Body of pancreas (tissue), 4 donors: ENCODE measurements at regions not wholly inside any gene's neighbourhood (a gene's known extent, or its start where the extent isn't known, plus 50 kb on each side); places are given as distances from the start of the nearest gene placed in this dataset.

Experiments used
- ATAC-seq: fragments of 150-250 bp; one replicate; pipeline ENCODE4 v1.9.1; 2016
- DNase-seq, 4 donors: peaks; one replicate each; pipeline ENCODE4 v3.0.0-alpha.2; 2019
- H3K27ac ChIP-seq, 4 donors: fragments of 200-600 bp; sonication (generic); 1 replicate in 3 of 4; 2 replicates in 1 of 4; pipeline versions ENCODE4 v1.5.1 to v1.6.1; 2016 to 2019; ENCODE audit warnings: mild to moderate bottlenecking in 1 of 4, mixed read lengths in 1 of 4, moderate library complexity in 1 of 4
- H3K27me3 ChIP-seq, 2 donors: fragments of 200-600 bp; sonication (generic); one replicate each; pipeline ENCODE4 v1.6.0; 2016; ENCODE audit warnings: mild to moderate bottlenecking in 1 of 2
- H3K36me3 ChIP-seq, 2 donors: fragments of 200-600 bp; sonication (generic); replicated peaks in 1 of 2; 2 replicates each; pipeline ENCODE4 v1.5.1; 2016; ENCODE audit warnings: low read depth in 2 of 2; ENCODE audit not compliant: insufficient read depth in 1 of 2
- H3K4me1 ChIP-seq: fragments of 200-600 bp; sonication (generic); one replicate; pipeline ENCODE4 v1.6.0; 2016
- H3K4me3 ChIP-seq, 2 donors: fragments of 200-600 bp; sonication (generic); 1 replicate in 1 of 2; 2 replicates in 1 of 2; pipeline ENCODE4 v1.5.1; 2016 to 2019
- H3K9me3 ChIP-seq, 3 donors: fragments of 200-600 bp; sonication (generic); 1 replicate in 2 of 3; 2 replicates in 1 of 3; pipeline ENCODE4 v1.5.1; 2016
- CTCF ChIP-seq, 7 experiments: fragments of 450-650 bp in 4 of 7; fragments of 200-600 bp in 3 of 7; sonication (generic) in 3 of 7; IDR thresholded peaks; one replicate each; pipeline ENCODE4 v1.5.1; 2016 to 2019; ENCODE audit warnings: antibody characterized with exemption in 7 of 7
- POLR2A ChIP-seq, 3 donors: fragments of 450-650 bp; IDR thresholded peaks; one replicate each; pipeline ENCODE4 v1.6.1; 2016; ENCODE audit warnings: antibody characterized with exemption in 3 of 3, mild to moderate bottlenecking in 2 of 3
- WGBS, 2 donors: methylation state at CpG; one replicate each; pipeline ENCODE4 v1.1.5; 2017; 5-methylcytosine and 5-hydroxymethylcytosine counted together
- intact Hi-C: fragments of 100-400 bp; cut with DNase I; formaldehyde crosslinking; loops from one replicate; pipeline ENCODE4 v1.15.1; 2023

- Histone ChIP-seq H3K27me3 (no peaks in the 10 kb centered on the region), H3K27ac (no peak overlapping the region), H3K36me3 (no peaks in the 10 kb centered on the region), H3K4me1 (no peaks in the 10 kb centered on the region), H3K9me3 (no peaks in the 10 kb centered on the region), H3K4me3 (no peak overlapping the region)
- intact Hi-C loops, result no loop called here
- WGBS, 2 donors, result 69 to 76% methylated on average over 4 of the region's 4 CpGs
- no peak for DNase-seq
- no peak for TF ChIP-seq POLR2A (IDR thresholded peaks at IDR 0.05)
- no peak for ATAC-seq
Measured at GRCh38 chr5:133781436-133782225, 169.3 kb upstream of the FSTL4 start.

DNA sequence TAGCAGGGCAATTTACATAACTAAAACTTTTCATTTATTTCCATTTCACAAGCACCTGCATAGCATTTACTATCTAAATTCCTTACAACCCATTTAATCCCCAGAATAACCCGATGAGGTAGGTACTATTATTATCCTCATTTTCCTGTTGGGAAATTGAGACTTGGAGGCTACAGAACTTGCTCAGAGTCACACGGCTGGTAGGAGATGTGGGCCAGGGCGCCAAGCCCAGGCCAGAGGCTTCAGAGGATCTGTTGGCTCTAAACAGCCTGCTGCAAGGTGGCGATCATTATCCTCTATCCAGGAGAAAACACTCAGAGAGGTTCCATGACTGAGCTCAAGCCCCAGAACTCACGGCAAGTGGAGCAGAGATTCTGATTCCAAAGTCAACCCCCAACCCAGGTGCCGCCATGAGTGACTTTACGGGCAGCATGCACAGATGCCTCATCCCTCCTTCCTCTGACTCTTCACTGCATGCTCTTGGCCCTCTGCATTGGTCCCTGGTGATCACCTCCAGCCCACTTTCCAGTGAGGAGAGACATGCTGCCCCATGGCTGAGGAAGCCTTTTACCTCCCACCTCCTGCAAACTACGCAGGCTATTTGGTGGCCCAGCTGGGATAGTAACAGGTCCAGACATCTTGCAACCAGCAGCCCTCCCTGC is 168.4 kb upstream of the FSTL4 start:
- no peak overlapping the region for H3K27ac ChIP-seq
- no peaks in the 10 kb centered on the region for H3K4me1 ChIP-seq
- no peaks in the 10 kb centered on the region for H3K9me3 ChIP-seq
- no peaks in the 10 kb centered on the region for H3K27me3 ChIP-seq
- no peak overlapping the region for H3K4me3 ChIP-seq
- intact Hi-C loops, result no loop called here
- no peak for DNase-seq
- H3K36me3 ChIP-seq, result no peaks in the 10 kb centered on the region
- ATAC-seq, result no peak
- no peak for TF ChIP-seq CTCF (IDR thresholded peaks at IDR 0.05)
- no peak for TF ChIP-seq POLR2A (IDR thresholded peaks at IDR 0.05)
- WGBS, 2 donors, result 80 to 82% methylated on average over 5 to 8 of the region's 8 CpGs

GRCh38 chr5:133779828-133780475 is 167.6 kb upstream of the FSTL4 start:
- Histone ChIP-seq H3K36me3 (no peaks in the 10 kb centered on the region), H3K4me3 (no peak overlapping the region), H3K27ac (no peak overlapping the region), H3K27me3 (no peaks in the 10 kb centered on the region), H3K9me3 (no peaks in the 10 kb centered on the region), H3K4me1 (no peaks in the 10 kb centered on the region)
- intact Hi-C loops, result no loop called here
- WGBS, 2 donors, result 72% methylated on average over 8 of the region's 8 CpGs
- ATAC-seq (no peak), DNase-seq (no peak)
- TF ChIP-seq POLR2A (IDR thresholded peaks at IDR 0.05) (no peak), CTCF (IDR thresholded peaks at IDR 0.05) (no peak)

GRCh38 chr5:133778636-133779035 is 166.3 kb upstream of the FSTL4 start:
- no peak overlapping the region for H3K27ac ChIP-seq
- TF ChIP-seq CTCF (IDR thresholded peaks at IDR 0.05) (no peak), POLR2A (IDR thresholded peaks at IDR 0.05) (no peak)
- no peaks in the 10 kb centered on the region for H3K9me3 ChIP-seq
- 69 to 94% methylated on average over 2 to 5 of the region's 5 CpGs for WGBS, 2 donors
- no peak overlapping the region for H3K4me3 ChIP-seq
- no peak for ATAC-seq
- no peaks in the 10 kb centered on the region for H3K27me3 ChIP-seq
- H3K36me3 ChIP-seq, result no peaks in the 10 kb centered on the region
- H3K4me1 ChIP-seq, result no peaks in the 10 kb centered on the region
- DNase-seq, result no peak
- intact Hi-C loops, result no loop called here

- ATAC-seq (no peak), DNase-seq (no peak)
- no peak for TF ChIP-seq CTCF (IDR thresholded peaks at IDR 0.05)
- no peak for TF ChIP-seq POLR2A (IDR thresholded peaks at IDR 0.05)
- H3K4me1 ChIP-seq, result no peaks in the 10 kb centered on the region
- H3K4me3 ChIP-seq, result no peak overlapping the region
- 52 to 55% methylated on average over 3 of the region's 3 CpGs for WGBS, 2 donors
- H3K9me3 ChIP-seq, result no peaks in the 10 kb centered on the region
- intact Hi-C loops, result no loop called here
- no peaks in the 10 kb centered on the region for H3K36me3 ChIP-seq
- no peaks in the 10 kb centered on the region for H3K27me3 ChIP-seq
- no peak overlapping the region for H3K27ac ChIP-seq
Measured at GRCh38 chr5:133777951-133778350, 165.6 kb upstream of the FSTL4 start.
